ENCODE measurements at regions not wholly inside any gene's neighbourhood (a gene's known extent, or its start where the extent isn't known, plus 50 kb on each side); places are given as distances from the start of the nearest gene placed in this dataset.
A peak's percentile ranks its signal among the peaks of the same experiment; 100 is the strongest.

- TF ChIP-seq, protein P1, sequence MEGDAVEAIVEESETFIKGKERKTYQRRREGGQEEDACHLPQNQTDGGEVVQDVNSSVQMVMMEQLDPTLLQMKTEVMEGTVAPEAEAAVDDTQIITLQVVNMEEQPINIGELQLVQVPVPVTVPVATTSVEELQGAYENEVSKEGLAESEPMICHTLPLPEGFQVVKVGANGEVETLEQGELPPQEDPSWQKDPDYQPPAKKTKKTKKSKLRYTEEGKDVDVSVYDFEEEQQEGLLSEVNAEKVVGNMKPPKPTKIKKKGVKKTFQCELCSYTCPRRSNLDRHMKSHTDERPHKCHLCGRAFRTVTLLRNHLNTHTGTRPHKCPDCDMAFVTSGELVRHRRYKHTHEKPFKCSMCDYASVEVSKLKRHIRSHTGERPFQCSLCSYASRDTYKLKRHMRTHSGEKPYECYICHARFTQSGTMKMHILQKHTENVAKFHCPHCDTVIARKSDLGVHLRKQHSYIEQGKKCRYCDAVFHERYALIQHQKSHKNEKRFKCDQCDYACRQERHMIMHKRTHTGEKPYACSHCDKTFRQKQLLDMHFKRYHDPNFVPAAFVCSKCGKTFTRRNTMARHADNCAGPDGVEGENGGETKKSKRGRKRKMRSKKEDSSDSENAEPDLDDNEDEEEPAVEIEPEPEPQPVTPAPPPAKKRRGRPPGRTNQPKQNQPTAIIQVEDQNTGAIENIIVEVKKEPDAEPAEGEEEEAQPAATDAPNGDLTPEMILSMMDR (IDR thresholded peaks at IDR 0.05): no peak
- H3K4me1 Mint-ChIP-seq: no peaks in the 10 kb centered on the region
These were observed 145.3 kb downstream of the HINT1 start for GRCh38 chr5:131019601-131020315.

GRCh38 chr5:131019111-131019510 lies 145.9 kb downstream of the HINT1 start:
- no peaks in the 10 kb centered on the region for H3K36me3 Mint-ChIP-seq (ENCODE audit: low read depth)
- peaks cover 37% of the 10 kb centered on the region for H3K9me3 Mint-ChIP-seq
- TF ChIP-seq, protein P1 (IDR thresholded peaks at IDR 0.05): no peak
- H3K4me3 Mint-ChIP-seq: no peak overlapping the region
- no peak overlapping the region for H3K27ac Mint-ChIP-seq
- no peaks in the 10 kb centered on the region for H3K4me1 Mint-ChIP-seq
- DNase-seq: no peak
- peaks cover 4% of the 10 kb centered on the region for H3K27me3 Mint-ChIP-seq (ENCODE audit: low read depth, poor library complexity)

More at GRCh38 chr5:131019601-131020315, 145.3 kb downstream of the HINT1 start:
- no peaks in the 10 kb centered on the region for H3K36me3 Mint-ChIP-seq (ENCODE audit: low read depth)
- H3K27me3 Mint-ChIP-seq (ENCODE audit: low read depth, poor library complexity): peaks cover 4% of the 10 kb centered on the region
- H3K27ac Mint-ChIP-seq: no peak overlapping the region
- no peak for DNase-seq
- peaks cover 37% of the 10 kb centered on the region for H3K9me3 Mint-ChIP-seq
- H3K4me3 Mint-ChIP-seq: no peak overlapping the region

GRCh38 chr5:131008329-131008728 lies 156.7 kb downstream of the HINT1 start:
- DNase-seq: no peak
- H3K27me3 Mint-ChIP-seq (ENCODE audit: low read depth, poor library complexity): no peaks in the 10 kb centered on the region
- H3K4me3 Mint-ChIP-seq: no peak overlapping the region
- TF ChIP-seq, protein P1 (IDR thresholded peaks at IDR 0.05): no peak
- H3K9me3 Mint-ChIP-seq: no peaks in the 10 kb centered on the region
- no peak overlapping the region for H3K27ac Mint-ChIP-seq
- H3K4me1 Mint-ChIP-seq: no peaks in the 10 kb centered on the region
- H3K36me3 Mint-ChIP-seq (ENCODE audit: low read depth): no peaks in the 10 kb centered on the region

DNA sequence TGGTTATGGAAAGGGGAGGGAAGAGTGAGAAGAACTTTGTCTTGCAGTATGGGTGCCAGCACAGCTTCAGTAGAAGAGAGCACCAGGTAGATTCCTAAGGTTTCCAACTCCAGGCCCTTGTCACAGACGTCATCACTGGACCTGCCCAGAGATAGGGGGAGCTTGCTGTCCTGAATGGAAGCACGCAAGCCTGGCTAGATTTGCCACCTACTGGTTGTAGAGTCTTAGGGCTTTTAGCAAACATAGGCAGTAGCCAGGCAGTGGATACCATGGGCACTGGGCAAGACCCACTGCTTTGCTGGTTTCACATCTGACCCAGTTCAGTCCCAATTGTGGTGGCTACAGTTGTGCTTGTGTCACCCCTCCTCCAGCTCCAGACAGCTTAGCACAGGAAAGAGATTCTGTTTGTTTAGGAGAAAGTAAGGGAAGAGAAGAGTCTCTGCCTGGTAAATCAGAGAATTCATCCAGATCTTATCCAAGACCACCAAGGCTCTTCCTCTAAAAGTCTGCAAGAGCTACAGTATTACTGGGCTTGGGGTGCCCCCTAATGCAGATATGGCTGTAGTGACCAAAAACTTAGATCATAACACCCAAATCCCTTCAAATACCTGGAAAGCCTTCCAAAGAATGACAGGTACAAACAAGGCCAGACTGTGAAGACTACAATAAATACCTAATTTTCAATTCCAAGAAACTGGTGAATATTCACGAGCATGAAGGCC lies 158.9 kb downstream of the HINT1 start:
- no peaks in the 10 kb centered on the region for H3K4me1 Mint-ChIP-seq
- TF ChIP-seq, protein P1 (IDR thresholded peaks at IDR 0.05): peak; percentile 42
- DNase-seq: peak; percentile 21
- no peaks in the 10 kb centered on the region for H3K36me3 Mint-ChIP-seq (ENCODE audit: low read depth)
- H3K4me3 Mint-ChIP-seq: no peak overlapping the region
- H3K27ac Mint-ChIP-seq: no peak overlapping the region
- no peaks in the 10 kb centered on the region for H3K9me3 Mint-ChIP-seq
- no peaks in the 10 kb centered on the region for H3K27me3 Mint-ChIP-seq (ENCODE audit: low read depth, poor library complexity)

DNA sequence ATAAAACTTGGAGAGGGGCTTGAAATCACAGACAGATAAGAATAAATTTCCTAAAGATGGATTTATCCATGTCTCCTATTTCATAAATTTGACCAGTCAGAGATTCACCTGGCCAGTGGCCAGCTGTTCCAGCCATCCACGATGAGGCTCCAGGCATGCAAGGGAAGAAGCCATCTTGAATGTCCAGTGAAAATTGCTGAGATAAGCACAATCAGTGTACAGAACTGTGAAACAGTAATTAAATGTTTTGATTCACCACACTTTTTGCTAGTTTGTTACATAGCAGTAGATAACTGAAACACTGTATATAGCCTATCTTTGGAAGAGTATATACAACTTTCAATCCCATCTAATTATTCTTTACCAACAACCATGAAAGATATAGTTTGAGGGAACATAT lies 163.5 kb downstream of the HINT1 start:
- Mint-ChIP-seq H3K36me3 (ENCODE audit: low read depth) (no peaks in the 10 kb centered on the region), H3K4me3 (no peak overlapping the region), H3K27me3 (ENCODE audit: low read depth, poor library complexity) (no peaks in the 10 kb centered on the region), H3K27ac (no peak overlapping the region), H3K9me3 (no peaks in the 10 kb centered on the region), H3K4me1 (no peaks in the 10 kb centered on the region)
- DNase-seq: no peak
- TF ChIP-seq, protein P1 (IDR thresholded peaks at IDR 0.05): no peak
